HG03025 (cell line): ENCODE measurements at regions not wholly inside any gene's neighbourhood (a gene's known extent, or its start where the extent isn't known, plus 50 kb on each side); places are given as distances from the start of the nearest gene placed in this dataset.

Source experiments
- ATAC-seq: cut with Tn5 transposase; IDR thresholded peaks from one replicate; pipeline ENCODE4 v1.9.1; 2021; ENCODE audit warnings: mild to moderate bottlenecking, moderate library complexity; ENCODE audit not compliant: unreplicated experiment, low FRiP score

- ATAC-seq: no peak
Observed at GRCh38 chr10:129095680-129096064, 371.4 kb upstream of the MGMT start.

- ATAC-seq: no peak
Observed at GRCh38 chr10:129096065-129096984, 370.7 kb upstream of the MGMT start.

GRCh38 chr10:129097776-129098330 lies 369.2 kb upstream of the MGMT start:
- ATAC-seq: no peak

GRCh38 chr10:129098517-129098916 lies 368.5 kb upstream of the MGMT start:
- no peak for ATAC-seq

- no peak for ATAC-seq
Observed at GRCh38 chr10:129099486-129099885, 367.6 kb upstream of the MGMT start.

GRCh38 chr10:129099992-129100391 lies 367.0 kb upstream of the MGMT start:
- no peak for ATAC-seq

- ATAC-seq: no peak
Observed at GRCh38 chr10:129101232-129101980, 365.6 kb upstream of the MGMT start.

- no peak for ATAC-seq
Observed at GRCh38 chr10:129102906-129103693, 363.9 kb upstream of the MGMT start.

- no peak for ATAC-seq
Observed at GRCh38 chr10:129104266-129105045, 362.6 kb upstream of the MGMT start.

GRCh38 chr10:129105266-129105665 lies 361.8 kb upstream of the MGMT start:
- no peak for ATAC-seq

- no peak for ATAC-seq
Observed at GRCh38 chr10:129106314-129106713, 360.7 kb upstream of the MGMT start.

- ATAC-seq: no peak
Observed at GRCh38 chr10:129107525-129107924, 359.5 kb upstream of the MGMT start.

GRCh38 chr10:129108378-129108777 lies 358.7 kb upstream of the MGMT start:
- no peak for ATAC-seq

GRCh38 chr10:129108994-129109393 lies 358.0 kb upstream of the MGMT start:
- ATAC-seq: no peak

- ATAC-seq: no peak
Observed at GRCh38 chr10:129110780-129111179, 356.3 kb upstream of the MGMT start.

- no peak for ATAC-seq
Observed at GRCh38 chr10:129111922-129112321, 355.1 kb upstream of the MGMT start.

- no peak for ATAC-seq
Observed at GRCh38 chr10:129114588-129114987, 352.5 kb upstream of the MGMT start.

- no peak for ATAC-seq
Observed at GRCh38 chr10:129116371-129116770, 350.7 kb upstream of the MGMT start.

GRCh38 chr10:129120441-129120840 lies 346.6 kb upstream of the MGMT start:
- ATAC-seq: no peak

GRCh38 chr10:129122846-129123245 lies 344.2 kb upstream of the MGMT start:
- ATAC-seq: no peak
